Effector memory CD4-positive, alpha-beta T cell (primary cell): ENCODE measurements at regions not wholly inside any gene's neighbourhood (a gene's known extent, or its start where the extent isn't known, plus 50 kb on each side); places are given as distances from the start of the nearest gene placed in this dataset.
"Not testable (repeated sequence)": the region's sequence is repeated elsewhere in the genome, so short reads cannot be mapped to it uniquely, and the experiment has no call there.

Source experiments
- DNase-seq, 3 donors: peaks; one replicate each; pipeline ENCODE4 v3.0.0-alpha.2; 2020
- H3K27ac ChIP-seq: 2 replicates; pipeline ENCODE4 v1.7.0; 2013; ENCODE audit warnings: mild to moderate bottlenecking, low read length, moderate library complexity; ENCODE audit not compliant: insufficient read depth, poor library complexity, severe bottlenecking
- H3K27me3 ChIP-seq: replicated peaks from 2 replicates; pipeline ENCODE4 v1.7.0; 2013; ENCODE audit warnings: mild to moderate bottlenecking, low read length; ENCODE audit not compliant: insufficient read depth, control insufficient read depth, poor library complexity, severe bottlenecking
- H3K36me3 ChIP-seq: 2 replicates; pipeline ENCODE4 v1.7.0; 2013; ENCODE audit warnings: mild to moderate bottlenecking, low read length, moderate library complexity; ENCODE audit not compliant: control insufficient read depth, insufficient read depth
- H3K4me1 ChIP-seq: 2 replicates; pipeline ENCODE4 v1.7.0; 2013; ENCODE audit warnings: low read length, mild to moderate bottlenecking; ENCODE audit not compliant: control insufficient read depth, insufficient read depth, poor library complexity, severe bottlenecking
- H3K4me3 ChIP-seq: 2 replicates; pipeline ENCODE4 v1.7.0; 2013; ENCODE audit warnings: low read length, low read depth, mild to moderate bottlenecking; ENCODE audit not compliant: insufficient read depth, poor library complexity, severe bottlenecking
- H3K9me3 ChIP-seq: 2 replicates; pipeline ENCODE4 v1.7.0; 2013; ENCODE audit warnings: mild to moderate bottlenecking, low read length, moderate library complexity; ENCODE audit not compliant: control insufficient read depth

- Histone ChIP-seq H3K4me3 (no peak overlapping the region), H3K9me3 (no peaks in the 10 kb centered on the region), H3K27me3 (no peaks in the 10 kb centered on the region), H3K36me3 (no peaks in the 10 kb centered on the region), H3K27ac (no peak overlapping the region), H3K4me1 (no peaks in the 10 kb centered on the region)
- DNase-seq, result no peak
Measured at GRCh38 chr2:17227856-17228255, 290.4 kb downstream of the RAD51AP2 start.

GRCh38 chr2:17226941-17227490 lies 291.2 kb downstream of the RAD51AP2 start:
- no peak overlapping the region for H3K27ac ChIP-seq
- no peaks in the 10 kb centered on the region for H3K9me3 ChIP-seq
- H3K4me3 ChIP-seq, result no peak overlapping the region
- no peaks in the 10 kb centered on the region for H3K4me1 ChIP-seq
- no peak for DNase-seq
- H3K36me3 ChIP-seq, result no peaks in the 10 kb centered on the region
- no peaks in the 10 kb centered on the region for H3K27me3 ChIP-seq

GRCh38 chr2:17223211-17223610 lies 295.0 kb downstream of the RAD51AP2 start:
- H3K36me3 ChIP-seq, result no peaks in the 10 kb centered on the region
- no peak overlapping the region for H3K4me3 ChIP-seq
- H3K27me3 ChIP-seq, result no peaks in the 10 kb centered on the region
- H3K4me1 ChIP-seq, result no peaks in the 10 kb centered on the region
- DNase-seq, result no peak
- no peaks in the 10 kb centered on the region for H3K9me3 ChIP-seq
- no peak overlapping the region for H3K27ac ChIP-seq

GRCh38 chr2:17208511-17208910 lies 309.7 kb downstream of the RAD51AP2 start:
- H3K27ac ChIP-seq, result no peak overlapping the region
- no peaks in the 10 kb centered on the region for H3K27me3 ChIP-seq
- H3K4me3 ChIP-seq, result no peak overlapping the region
- H3K4me1 ChIP-seq, result no peaks in the 10 kb centered on the region
- DNase-seq, result no peak
- H3K9me3 ChIP-seq, result no peaks in the 10 kb centered on the region
- H3K36me3 ChIP-seq, result no peaks in the 10 kb centered on the region

GRCh38 chr2:17206771-17207170 lies 311.5 kb downstream of the RAD51AP2 start:
- Histone ChIP-seq H3K9me3 (no peaks in the 10 kb centered on the region), H3K36me3 (no peaks in the 10 kb centered on the region), H3K27me3 (no peaks in the 10 kb centered on the region), H3K4me3 (no peak overlapping the region), H3K27ac (no peak overlapping the region), H3K4me1 (no peaks in the 10 kb centered on the region)
- DNase-seq, result no peak

GRCh38 chr2:17204214-17204613 lies 314.0 kb downstream of the RAD51AP2 start:
- not testable (repeated sequence) for H3K27ac ChIP-seq, H3K4me1 ChIP-seq, H3K36me3 ChIP-seq, H3K4me3 ChIP-seq, DNase-seq, H3K27me3 ChIP-seq, H3K9me3 ChIP-seq

- H3K36me3 ChIP-seq, DNase-seq, H3K4me3 ChIP-seq, H3K27me3 ChIP-seq, H3K27ac ChIP-seq, H3K9me3 ChIP-seq, H3K4me1 ChIP-seq: not testable (repeated sequence)
Measured at GRCh38 chr2:17202628-17203027, 315.6 kb downstream of the RAD51AP2 start.

- Histone ChIP-seq H3K4me3 (no peak overlapping the region), H3K27me3 (no peaks in the 10 kb centered on the region), H3K4me1 (no peaks in the 10 kb centered on the region), H3K9me3 (no peaks in the 10 kb centered on the region), H3K27ac (no peak overlapping the region), H3K36me3 (no peaks in the 10 kb centered on the region)
- DNase-seq, result no peak
Measured at GRCh38 chr2:17199741-17200140, 318.5 kb downstream of the RAD51AP2 start.

GRCh38 chr2:17196380-17196779 lies 321.9 kb downstream of the RAD51AP2 start:
- Histone ChIP-seq H3K4me3 (no peak overlapping the region), H3K4me1 (no peaks in the 10 kb centered on the region), H3K9me3 (no peaks in the 10 kb centered on the region), H3K27ac (no peak overlapping the region), H3K27me3 (no peaks in the 10 kb centered on the region), H3K36me3 (no peaks in the 10 kb centered on the region)
- DNase-seq, result no peak

GRCh38 chr2:17195016-17195415 lies 323.2 kb downstream of the RAD51AP2 start:
- Histone ChIP-seq H3K4me3 (no peak overlapping the region), H3K9me3 (no peaks in the 10 kb centered on the region), H3K27me3 (no peaks in the 10 kb centered on the region), H3K27ac (no peak overlapping the region), H3K4me1 (no peaks in the 10 kb centered on the region), H3K36me3 (no peaks in the 10 kb centered on the region)
- no peak for DNase-seq

GRCh38 chr2:17194083-17194482 lies 324.2 kb downstream of the RAD51AP2 start:
- Histone ChIP-seq H3K9me3 (no peaks in the 10 kb centered on the region), H3K27me3 (no peaks in the 10 kb centered on the region), H3K36me3 (no peaks in the 10 kb centered on the region), H3K4me3 (no peak overlapping the region), H3K27ac (no peak overlapping the region), H3K4me1 (no peaks in the 10 kb centered on the region)
- no peak for DNase-seq
